ENCODE measurements at regions not wholly inside any gene's neighbourhood (a gene's known extent, or its start where the extent isn't known, plus 50 kb on each side); places are given as distances from the start of the nearest gene placed in this dataset.

GRCh38 chr2:16359961-16360360 lies 305.7 kb downstream of the CYRIA start:
- Histone ChIP-seq H3K27ac (no peak overlapping the region), H3K27me3 (replicated peaks; ENCODE audit: insufficient read depth) (no peaks in the 10 kb centered on the region), H3K4me1 (ENCODE audit: control insufficient read depth in 1 of 2, low read depth in 2 of 2) (no peaks in the 10 kb centered on the region), H3K9me3 (peaks cover 3% of the 10 kb centered on the region), H3K4me3 (no peak overlapping the region), H3K36me3 (no peaks in the 10 kb centered on the region)
- ATAC-seq (ENCODE audit: insufficient number of reproducible peaks, low FRiP score, low read depth), result no peak
- no peak for TF ChIP-seq CTCF (IDR thresholded peaks at IDR 0.05)
- DNase-seq (ENCODE audit: low spot score), result no peak

DNA sequence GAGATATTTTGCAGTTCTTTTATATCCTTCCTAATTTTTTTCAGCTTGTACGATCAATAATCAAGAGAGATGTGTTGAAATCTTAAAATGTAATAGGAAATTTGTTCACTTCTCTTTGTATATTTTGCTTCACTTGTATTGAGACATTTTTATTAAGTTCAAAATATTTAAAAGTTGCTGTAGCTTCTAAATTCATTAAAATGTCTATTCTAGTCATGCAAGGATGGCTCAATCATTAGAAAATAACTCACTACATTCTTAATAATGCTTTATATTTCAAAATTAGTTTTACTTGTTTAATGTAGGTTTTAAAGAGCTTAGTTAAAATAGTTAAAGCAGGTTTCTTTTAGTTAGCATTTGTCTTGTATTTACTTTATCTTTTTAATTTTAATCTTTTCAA lies 308.4 kb downstream of the CYRIA start:
- Histone ChIP-seq H3K4me3 (no peak overlapping the region), H3K4me1 (ENCODE audit: control insufficient read depth in 1 of 2, low read depth in 2 of 2) (no peaks in the 10 kb centered on the region), H3K27me3 (replicated peaks; ENCODE audit: insufficient read depth) (no peaks in the 10 kb centered on the region), H3K36me3 (no peaks in the 10 kb centered on the region), H3K27ac (no peak overlapping the region), H3K9me3 (peaks cover 3% of the 10 kb centered on the region)
- TF ChIP-seq CTCF (IDR thresholded peaks at IDR 0.05), result no peak
- ATAC-seq (ENCODE audit: insufficient number of reproducible peaks, low FRiP score, low read depth) (no peak), DNase-seq (ENCODE audit: low spot score) (no peak)

DNA sequence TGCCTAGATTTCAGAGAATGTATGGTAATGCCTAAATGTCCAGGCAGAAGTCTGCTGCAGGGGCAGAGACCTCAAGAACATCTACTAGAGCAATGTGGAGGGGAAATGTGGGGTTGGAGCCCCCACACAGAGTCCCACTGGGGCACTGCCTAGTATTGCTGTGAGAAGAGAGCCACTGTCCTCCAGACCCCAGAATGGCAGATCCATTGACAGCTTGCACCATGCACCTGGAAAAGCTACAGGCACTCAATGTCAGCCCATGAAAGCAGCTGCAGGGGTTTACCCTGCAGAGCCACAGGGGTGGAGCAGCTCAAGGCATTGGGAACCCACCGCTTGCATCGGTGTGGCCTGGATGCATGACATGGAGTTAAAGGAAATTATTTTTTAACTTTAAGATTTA lies 314.1 kb downstream of the CYRIA start:
- H3K9me3 ChIP-seq, result no peaks in the 10 kb centered on the region
- no peaks in the 10 kb centered on the region for H3K27me3 ChIP-seq (replicated peaks; ENCODE audit: insufficient read depth)
- TF ChIP-seq CTCF (IDR thresholded peaks at IDR 0.05), result no peak
- H3K27ac ChIP-seq, result no peak overlapping the region
- ATAC-seq (ENCODE audit: insufficient number of reproducible peaks, low FRiP score, low read depth) (no peak), DNase-seq (ENCODE audit: low spot score) (no peak)
- no peaks in the 10 kb centered on the region for H3K36me3 ChIP-seq
- H3K4me3 ChIP-seq, result no peak overlapping the region
- no peaks in the 10 kb centered on the region for H3K4me1 ChIP-seq (ENCODE audit: control insufficient read depth in 1 of 2, low read depth in 2 of 2)

- Histone ChIP-seq H3K9me3 (no peaks in the 10 kb centered on the region), H3K36me3 (no peaks in the 10 kb centered on the region), H3K27ac (no peak overlapping the region), H3K4me3 (no peak overlapping the region), H3K27me3 (replicated peaks; ENCODE audit: insufficient read depth) (no peaks in the 10 kb centered on the region), H3K4me1 (ENCODE audit: control insufficient read depth in 1 of 2, low read depth in 2 of 2) (no peaks in the 10 kb centered on the region)
- ATAC-seq (ENCODE audit: insufficient number of reproducible peaks, low FRiP score, low read depth) (no peak), DNase-seq (ENCODE audit: low spot score) (no peak)
- TF ChIP-seq CTCF (IDR thresholded peaks at IDR 0.05), result no peak
Observed at GRCh38 chr2:16351137-16351536, 314.5 kb downstream of the CYRIA start.

GRCh38 chr2:16350211-16350610 lies 315.4 kb downstream of the CYRIA start:
- ATAC-seq (ENCODE audit: insufficient number of reproducible peaks, low FRiP score, low read depth) (no peak), DNase-seq (ENCODE audit: low spot score) (no peak)
- Histone ChIP-seq H3K36me3 (no peaks in the 10 kb centered on the region), H3K4me3 (no peak overlapping the region), H3K4me1 (ENCODE audit: control insufficient read depth in 1 of 2, low read depth in 2 of 2) (no peaks in the 10 kb centered on the region), H3K9me3 (no peaks in the 10 kb centered on the region), H3K27ac (no peak overlapping the region), H3K27me3 (replicated peaks; ENCODE audit: insufficient read depth) (no peaks in the 10 kb centered on the region)
- TF ChIP-seq CTCF (IDR thresholded peaks at IDR 0.05), result no peak
